Urothelium cell line (cell line): ENCODE measurements at regions not wholly inside any gene's neighbourhood (a gene's known extent, or its start where the extent isn't known, plus 50 kb on each side); places are given as distances from the start of the nearest gene placed in this dataset.

Experiments
- DNase-seq: peaks from one replicate; pipeline ENCODE4 v3.0.0; 2011; ENCODE audit warnings: low spot score, mixed read lengths
- FAIRE-seq: peaks from 2 replicates; lab custom pipeline; 2011; peaks lifted over from hg19 to GRCh38; lab: Jason Lieb, UNC

- FAIRE-seq (no peak), DNase-seq (no peak)
Observed at GRCh38 chr4:183843248-183843671, 61.8 kb upstream of the STOX2 start.

GRCh38 chr4:183846951-183847350, 58.2 kb upstream of the STOX2 start:
- no peak for FAIRE-seq
- no peak for DNase-seq

GRCh38 chr4:183848805-183849204, 56.3 kb upstream of the STOX2 start:
- DNase-seq (no peak), FAIRE-seq (no peak)

GRCh38 chr4:183852910-183853547, 52.1 kb upstream of the STOX2 start:
- DNase-seq (no peak), FAIRE-seq (no peak)

- DNase-seq (no peak), FAIRE-seq (no peak)
Observed at GRCh38 chr4:183853548-183853940, 51.6 kb upstream of the STOX2 start.
